Gastroesophageal sphincter (tissue), 4 donors: ENCODE measurements at regions not wholly inside any gene's neighbourhood (a gene's known extent, or its start where the extent isn't known, plus 50 kb on each side); places are given as distances from the start of the nearest gene placed in this dataset.
"Not testable (repeated sequence)": the region's sequence is repeated elsewhere in the genome, so short reads cannot be mapped to it uniquely, and the experiment has no call there.

Experiments used
- ATAC-seq: fragments of 150-250 bp; one replicate; pipeline ENCODE4 v1.9.1; 2016; ENCODE audit warnings: mild to moderate bottlenecking, moderate library complexity
- H3K27ac ChIP-seq, 4 donors: fragments of 200-600 bp; sonication (generic) in 3 of 4; 1 replicate in 3 of 4; 2 replicates in 1 of 4; pipeline ENCODE4 v1.5.1; 2016 to 2019
- H3K27me3 ChIP-seq: fragments of 200-600 bp; sonication (generic); one replicate; pipeline ENCODE4 v1.5.1; 2019
- H3K36me3 ChIP-seq, 2 donors: fragments of 200-600 bp; sonication (generic); one replicate each; pipeline ENCODE4 v1.5.1; 2019; ENCODE audit warnings: control low read depth in 1 of 2
- H3K4me1 ChIP-seq, 3 donors: fragments of 200-600 bp; sonication (generic); 1 replicate in 2 of 3; 2 replicates in 1 of 3; pipeline ENCODE4 v1.5.1; 2016 to 2019; ENCODE audit warnings: control low read depth in 2 of 3
- H3K4me3 ChIP-seq, 2 donors: fragments of 200-600 bp; sonication (generic); one replicate each; pipeline ENCODE4 v1.5.1; 2019; ENCODE audit warnings: mild to moderate bottlenecking in 1 of 2, moderate library complexity in 1 of 2
- H3K9me3 ChIP-seq, 3 donors: fragments of 200-600 bp; sonication (generic); one replicate each; pipeline ENCODE4 v1.5.1; 2017 to 2019; ENCODE audit warnings: control low read depth in 2 of 3
- EP300 ChIP-seq: sonication (generic); formaldehyde crosslinking; IDR thresholded peaks from one replicate; pipeline ENCODE4 v1.6.1; 2017; ENCODE audit warnings: antibody characterized with exemption, mild to moderate bottlenecking
- POLR2A ChIP-seq, 2 donors: fragments of 450-650 bp; IDR thresholded peaks; one replicate each; pipeline ENCODE4 v1.6.1; 2017; ENCODE audit warnings: antibody characterized with exemption in 2 of 2, mild to moderate bottlenecking in 2 of 2, moderate library complexity in 1 of 2
- POLR2AphosphoS5 ChIP-seq: sonication (generic); formaldehyde crosslinking; IDR thresholded peaks from one replicate; pipeline ENCODE4 v1.6.1; 2017; ENCODE audit warnings: antibody characterized with exemption
- WGBS, 2 donors: methylation state at CpG; one replicate each; pipeline ENCODE4 v1.1.5; 2018; ENCODE audit warnings: low coverage in 1 of 2; 5-methylcytosine and 5-hydroxymethylcytosine counted together
- TF ChIP-seq, protein P1 (sequence below), 4 experiments: fragments of 200-600 bp in 2 of 4; fragments of 450-650 bp in 2 of 4; sonication (generic) in 1 of 4; IDR thresholded peaks; one replicate each; pipeline ENCODE4 v1.5.1; 2017 to 2019; ENCODE audit warnings: antibody characterized with exemption in 4 of 4, mild to moderate bottlenecking in 2 of 4, moderate library complexity in 2 of 4

DNA sequence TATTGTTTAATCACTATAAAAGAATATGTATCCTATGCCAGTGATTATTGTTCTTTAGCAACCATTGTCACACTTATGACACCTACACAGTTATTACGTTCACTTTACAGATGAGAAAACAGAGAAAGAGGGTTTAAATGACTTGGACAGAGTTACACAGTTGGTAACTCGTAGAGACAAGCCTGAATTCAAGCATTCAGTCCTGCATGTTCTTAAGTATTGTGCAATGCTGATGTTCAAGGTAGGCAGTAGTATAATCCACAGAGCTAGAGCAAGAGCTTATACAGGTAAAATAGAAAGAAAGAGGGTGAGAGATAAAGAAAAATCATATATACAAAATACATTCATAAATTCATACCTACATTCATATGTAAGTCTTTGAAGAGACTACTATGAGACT is 249.8 kb upstream of the ANXA10 start:
- Histone ChIP-seq H3K36me3 (no peaks in the 10 kb centered on the region), H3K4me3 (no peak overlapping the region), H3K4me1 (no peaks in the 10 kb centered on the region), H3K27me3 (no peaks in the 10 kb centered on the region), H3K27ac (no peak overlapping the region), H3K9me3 (no peaks in the 10 kb centered on the region)
- no peak for TF ChIP-seq POLR2A (IDR thresholded peaks at IDR 0.05)
- TF ChIP-seq, protein P1, sequence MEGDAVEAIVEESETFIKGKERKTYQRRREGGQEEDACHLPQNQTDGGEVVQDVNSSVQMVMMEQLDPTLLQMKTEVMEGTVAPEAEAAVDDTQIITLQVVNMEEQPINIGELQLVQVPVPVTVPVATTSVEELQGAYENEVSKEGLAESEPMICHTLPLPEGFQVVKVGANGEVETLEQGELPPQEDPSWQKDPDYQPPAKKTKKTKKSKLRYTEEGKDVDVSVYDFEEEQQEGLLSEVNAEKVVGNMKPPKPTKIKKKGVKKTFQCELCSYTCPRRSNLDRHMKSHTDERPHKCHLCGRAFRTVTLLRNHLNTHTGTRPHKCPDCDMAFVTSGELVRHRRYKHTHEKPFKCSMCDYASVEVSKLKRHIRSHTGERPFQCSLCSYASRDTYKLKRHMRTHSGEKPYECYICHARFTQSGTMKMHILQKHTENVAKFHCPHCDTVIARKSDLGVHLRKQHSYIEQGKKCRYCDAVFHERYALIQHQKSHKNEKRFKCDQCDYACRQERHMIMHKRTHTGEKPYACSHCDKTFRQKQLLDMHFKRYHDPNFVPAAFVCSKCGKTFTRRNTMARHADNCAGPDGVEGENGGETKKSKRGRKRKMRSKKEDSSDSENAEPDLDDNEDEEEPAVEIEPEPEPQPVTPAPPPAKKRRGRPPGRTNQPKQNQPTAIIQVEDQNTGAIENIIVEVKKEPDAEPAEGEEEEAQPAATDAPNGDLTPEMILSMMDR (IDR thresholded peaks at IDR 0.05): no peak
- TF ChIP-seq POLR2AphosphoS5: no peak
- TF ChIP-seq EP300: no peak
- WGBS, 2 donors: 64% methylated on average over 2 of the region's 2 CpGs; no CpG with 5 or more reads in 1 of the 2 donors
- no peak for ATAC-seq

DNA sequence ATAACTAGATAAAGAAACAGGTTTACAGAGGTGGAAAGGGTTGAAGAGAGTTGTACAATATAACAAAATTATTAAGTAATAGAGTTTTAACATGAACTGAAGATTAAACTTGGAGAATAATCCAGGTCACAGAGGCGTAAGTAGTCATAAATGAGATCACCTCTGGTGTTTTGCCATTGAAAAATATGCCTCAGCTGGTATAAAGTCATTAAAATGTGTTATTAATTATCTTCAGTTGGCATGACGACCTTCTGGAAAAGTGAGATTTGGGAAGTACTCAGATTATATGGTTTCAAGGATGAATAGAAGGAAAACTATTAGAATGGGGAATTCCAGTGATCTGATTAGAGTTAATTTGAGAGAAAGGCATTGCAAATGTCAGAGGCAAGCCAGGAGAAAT is 237.5 kb upstream of the ANXA10 start:
- 45 to 64% methylated on average over 2 of the region's 2 CpGs for WGBS, 2 donors
- no peak for ATAC-seq
- H3K4me3 ChIP-seq: no peak overlapping the region

DNA sequence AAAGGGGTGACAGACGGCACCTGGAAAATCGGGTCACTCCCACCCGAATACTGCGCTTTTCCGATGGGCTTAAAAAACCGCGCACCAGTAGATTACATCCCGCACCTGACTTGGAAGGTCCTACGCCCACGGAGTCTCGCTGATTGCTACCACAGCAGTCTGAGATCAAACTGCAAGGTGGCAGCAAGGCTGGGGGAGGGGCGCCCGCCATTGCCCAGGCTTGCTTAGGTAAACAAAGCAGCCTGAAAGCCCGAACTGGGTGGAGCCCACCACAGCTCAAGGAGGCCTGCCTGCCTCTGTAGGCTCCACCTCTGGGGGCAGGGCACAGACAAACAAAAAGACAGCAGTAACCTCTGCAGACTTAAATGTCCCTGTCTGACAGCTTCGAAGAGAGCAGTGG is 234.2 kb upstream of the ANXA10 start:
- H3K27ac ChIP-seq, H3K4me3 ChIP-seq, H3K27me3 ChIP-seq, H3K36me3 ChIP-seq, H3K4me1 ChIP-seq, H3K9me3 ChIP-seq, ATAC-seq: not testable (repeated sequence)
- 80 to 100% methylated on average over 2 of the region's 15 CpGs for WGBS, 2 donors

More for the DNA sequence above, 237.5 kb upstream of the ANXA10 start:
- Histone ChIP-seq H3K27ac (no peak overlapping the region), H3K36me3 (no peaks in the 10 kb centered on the region), H3K4me1 (no peaks in the 10 kb centered on the region), H3K27me3 (no peaks in the 10 kb centered on the region), H3K9me3 (no peaks in the 10 kb centered on the region)
- TF ChIP-seq POLR2A (IDR thresholded peaks at IDR 0.05) (no peak), POLR2AphosphoS5 (no peak), EP300 (no peak)
- TF ChIP-seq, protein P1 (IDR thresholded peaks at IDR 0.05): no peak

DNA sequence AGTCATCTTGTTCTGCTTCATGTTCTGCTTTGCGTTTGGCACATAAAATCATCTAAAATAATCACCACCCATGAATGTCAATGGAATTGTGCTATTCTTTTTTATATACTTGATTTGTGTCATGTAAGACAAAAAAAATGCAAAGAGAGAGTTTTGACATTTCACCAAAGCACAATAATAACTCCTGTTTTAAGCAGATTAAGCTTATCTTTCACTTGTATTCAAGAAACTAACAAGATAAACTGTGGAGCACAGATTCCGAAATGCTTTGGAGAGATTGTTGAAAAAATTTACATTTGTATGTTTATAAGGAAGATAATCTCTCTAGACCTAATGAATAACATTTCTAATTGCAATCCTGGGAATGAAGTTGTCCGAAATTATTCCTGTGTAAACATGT is 225.1 kb upstream of the ANXA10 start:
- no peak overlapping the region for H3K4me3 ChIP-seq
- H3K27ac ChIP-seq: no peak overlapping the region
- 49 to 54% methylated on average over 3 of the region's 3 CpGs for WGBS, 2 donors
- ATAC-seq: no peak
- no peaks in the 10 kb centered on the region for H3K4me1 ChIP-seq
- no peaks in the 10 kb centered on the region for H3K36me3 ChIP-seq
- no peaks in the 10 kb centered on the region for H3K27me3 ChIP-seq
- TF ChIP-seq EP300 (no peak), POLR2A (IDR thresholded peaks at IDR 0.05) (no peak), POLR2AphosphoS5 (no peak)
- TF ChIP-seq, protein P1 (IDR thresholded peaks at IDR 0.05): no peak
- no peaks in the 10 kb centered on the region for H3K9me3 ChIP-seq

DNA sequence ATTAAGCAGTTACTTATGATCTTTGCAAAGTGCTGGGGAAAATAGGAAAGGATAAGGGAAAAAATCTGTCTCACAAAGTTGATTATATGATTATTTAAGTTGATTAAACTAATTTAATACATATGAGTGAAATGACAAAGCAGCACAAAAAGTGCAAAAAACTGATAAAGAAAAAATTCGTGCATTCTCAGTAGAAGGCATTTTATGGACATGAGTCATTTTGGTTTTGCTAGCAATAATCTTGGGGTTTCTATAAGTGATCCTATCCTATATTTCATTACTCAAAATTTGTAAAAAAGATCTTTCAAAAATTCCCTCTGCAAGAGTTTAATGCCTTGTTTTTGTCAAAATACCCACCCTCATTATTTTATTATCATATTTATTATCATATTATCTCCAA is 224.2 kb upstream of the ANXA10 start:
- ATAC-seq: no peak
- WGBS, 2 donors: 50 to 60% methylated on average over 1 of the region's 1 CpG
- Histone ChIP-seq H3K27ac (no peak overlapping the region), H3K4me3 (no peak overlapping the region), H3K36me3 (no peaks in the 10 kb centered on the region), H3K9me3 (no peaks in the 10 kb centered on the region), H3K4me1 (no peaks in the 10 kb centered on the region), H3K27me3 (no peaks in the 10 kb centered on the region)
- TF ChIP-seq EP300 (no peak), POLR2A (IDR thresholded peaks at IDR 0.05) (no peak), POLR2AphosphoS5 (no peak)
- TF ChIP-seq, protein P1 (IDR thresholded peaks at IDR 0.05): no peak

DNA sequence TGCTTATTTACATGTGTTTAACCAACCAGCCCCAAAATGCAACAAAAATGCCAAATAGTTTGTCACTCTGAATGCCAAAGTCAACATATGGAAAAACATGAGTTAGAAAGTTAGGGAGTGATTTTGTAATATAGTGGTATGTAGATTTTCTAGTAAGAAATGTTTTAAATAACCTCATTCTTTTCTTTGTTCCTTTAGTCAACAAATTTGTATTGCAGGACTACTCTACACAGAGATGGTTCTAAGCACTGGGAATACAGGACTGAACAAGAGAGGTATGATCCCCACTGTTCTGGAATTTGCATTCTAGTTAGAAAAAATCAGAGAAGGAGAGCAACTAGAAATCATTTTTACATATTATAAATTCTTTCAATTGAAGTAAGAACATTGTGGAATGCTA is 218.8 kb upstream of the ANXA10 start:
- Histone ChIP-seq H3K36me3 (no peaks in the 10 kb centered on the region), H3K4me3 (no peak overlapping the region), H3K27ac (no peak overlapping the region), H3K9me3 (no peaks in the 10 kb centered on the region), H3K4me1 (no peaks in the 10 kb centered on the region), H3K27me3 (no peaks in the 10 kb centered on the region)
- no peak for ATAC-seq
- TF ChIP-seq EP300 (no peak), POLR2AphosphoS5 (no peak), POLR2A (IDR thresholded peaks at IDR 0.05) (no peak)
- TF ChIP-seq, protein P1 (IDR thresholded peaks at IDR 0.05): no peak

DNA sequence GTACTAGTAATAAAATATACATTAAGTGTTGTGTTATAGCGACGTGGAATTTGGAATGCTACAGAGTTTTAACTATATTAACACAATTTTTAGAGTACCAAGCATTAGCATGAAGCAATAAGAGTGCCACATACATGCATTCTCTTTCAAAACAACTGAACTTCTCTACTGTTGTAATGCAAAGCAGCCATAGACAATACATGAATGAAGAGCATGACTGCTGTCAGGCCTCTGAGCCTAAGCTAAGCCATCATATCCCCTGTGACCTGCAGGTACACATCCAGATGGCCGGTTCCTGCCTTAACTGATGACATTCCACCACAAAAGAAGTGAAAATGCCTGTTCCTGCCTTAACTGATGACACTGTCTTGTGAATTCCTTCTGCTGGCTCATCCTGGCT is 216.2 kb upstream of the ANXA10 start:
- ATAC-seq, H3K9me3 ChIP-seq: not testable (repeated sequence)
- WGBS, 2 donors: 83 to 86% methylated on average over 2 to 3 of the region's 3 CpGs

DNA sequence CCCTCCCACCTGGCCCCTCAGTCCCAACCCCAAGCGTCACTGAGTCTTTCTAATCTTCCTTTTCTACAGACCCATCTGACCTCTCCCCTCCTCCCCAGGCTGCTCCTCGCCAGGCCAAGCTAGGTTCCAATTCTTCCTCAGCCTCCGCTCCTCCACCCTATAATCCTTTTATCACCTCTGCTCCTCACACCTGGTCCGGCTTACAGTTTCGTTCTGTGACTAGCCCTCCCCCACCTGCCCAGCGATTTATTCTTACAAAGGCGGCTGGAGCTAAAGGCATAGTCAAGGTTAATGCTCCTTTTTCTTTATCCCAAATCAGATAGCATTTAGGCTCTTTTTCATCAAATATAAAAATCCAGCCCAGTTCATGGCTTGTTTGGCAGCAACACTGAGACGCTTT is 214.5 kb upstream of the ANXA10 start:
- not testable (repeated sequence) for H3K36me3 ChIP-seq, H3K4me1 ChIP-seq, H3K27ac ChIP-seq, H3K27me3 ChIP-seq, H3K4me3 ChIP-seq, ATAC-seq, H3K9me3 ChIP-seq
- 84 to 86% methylated on average over 6 to 8 of the region's 8 CpGs for WGBS, 2 donors

More for the DNA sequence above, 216.2 kb upstream of the ANXA10 start:
- H3K4me3 ChIP-seq, H3K36me3 ChIP-seq, H3K4me1 ChIP-seq, H3K27ac ChIP-seq, H3K27me3 ChIP-seq: not testable (repeated sequence)
